ENCODE measurements at regions not wholly inside any gene's neighbourhood (a gene's known extent, or its start where the extent isn't known, plus 50 kb on each side); places are given as distances from the start of the nearest gene placed in this dataset.

DNA sequence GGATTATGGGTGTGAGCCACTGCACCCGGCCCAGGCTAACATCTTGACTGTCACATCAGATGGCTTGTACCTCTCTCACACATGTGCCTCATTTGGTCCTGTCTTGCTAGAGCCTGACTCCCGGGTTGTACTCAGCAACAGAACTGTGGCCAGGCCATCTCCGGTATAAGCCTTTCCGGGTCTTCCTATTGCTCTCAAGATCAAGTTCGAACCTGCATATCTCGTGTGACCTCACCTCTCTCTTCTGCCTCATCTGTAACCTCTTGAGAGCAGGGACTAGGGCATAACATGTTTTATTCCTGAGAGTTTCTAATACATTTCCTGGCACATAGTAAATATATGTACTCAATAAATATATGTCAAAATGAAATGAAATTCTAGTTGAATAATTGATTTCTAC lies 114.0 kb downstream of the ACAA2 start:
- Histone ChIP-seq H3K27me3 (ENCODE audit: insufficient read depth, low read depth, severe bottlenecking) (no peaks in the 10 kb centered on the region), H3K36me3 (no peaks in the 10 kb centered on the region), H3K4me3 (ENCODE audit: low read depth, low read length) (no peak overlapping the region), H3K27ac (no peak overlapping the region), H3K9me3 (ENCODE audit: severe bottlenecking) (no peaks in the 10 kb centered on the region)
- no peak for DNase-seq
- TF ChIP-seq, protein P1, sequence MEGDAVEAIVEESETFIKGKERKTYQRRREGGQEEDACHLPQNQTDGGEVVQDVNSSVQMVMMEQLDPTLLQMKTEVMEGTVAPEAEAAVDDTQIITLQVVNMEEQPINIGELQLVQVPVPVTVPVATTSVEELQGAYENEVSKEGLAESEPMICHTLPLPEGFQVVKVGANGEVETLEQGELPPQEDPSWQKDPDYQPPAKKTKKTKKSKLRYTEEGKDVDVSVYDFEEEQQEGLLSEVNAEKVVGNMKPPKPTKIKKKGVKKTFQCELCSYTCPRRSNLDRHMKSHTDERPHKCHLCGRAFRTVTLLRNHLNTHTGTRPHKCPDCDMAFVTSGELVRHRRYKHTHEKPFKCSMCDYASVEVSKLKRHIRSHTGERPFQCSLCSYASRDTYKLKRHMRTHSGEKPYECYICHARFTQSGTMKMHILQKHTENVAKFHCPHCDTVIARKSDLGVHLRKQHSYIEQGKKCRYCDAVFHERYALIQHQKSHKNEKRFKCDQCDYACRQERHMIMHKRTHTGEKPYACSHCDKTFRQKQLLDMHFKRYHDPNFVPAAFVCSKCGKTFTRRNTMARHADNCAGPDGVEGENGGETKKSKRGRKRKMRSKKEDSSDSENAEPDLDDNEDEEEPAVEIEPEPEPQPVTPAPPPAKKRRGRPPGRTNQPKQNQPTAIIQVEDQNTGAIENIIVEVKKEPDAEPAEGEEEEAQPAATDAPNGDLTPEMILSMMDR (IDR thresholded peaks at IDR 0.05; ENCODE audit: low read depth, low read length) = no peak

GRCh38 chr18:49698525-49699025 lies 114.8 kb downstream of the ACAA2 start:
- H3K36me3 ChIP-seq = no peaks in the 10 kb centered on the region
- no peaks in the 10 kb centered on the region for H3K27me3 ChIP-seq (ENCODE audit: insufficient read depth, low read depth, severe bottlenecking)
- H3K27ac ChIP-seq = no peak overlapping the region
- no peak for DNase-seq
- no peaks in the 10 kb centered on the region for H3K9me3 ChIP-seq (ENCODE audit: severe bottlenecking)
- TF ChIP-seq, protein P1 (IDR thresholded peaks at IDR 0.05; ENCODE audit: low read depth, low read length) = no peak
- H3K4me3 ChIP-seq (ENCODE audit: low read depth, low read length) = no peak overlapping the region

DNA sequence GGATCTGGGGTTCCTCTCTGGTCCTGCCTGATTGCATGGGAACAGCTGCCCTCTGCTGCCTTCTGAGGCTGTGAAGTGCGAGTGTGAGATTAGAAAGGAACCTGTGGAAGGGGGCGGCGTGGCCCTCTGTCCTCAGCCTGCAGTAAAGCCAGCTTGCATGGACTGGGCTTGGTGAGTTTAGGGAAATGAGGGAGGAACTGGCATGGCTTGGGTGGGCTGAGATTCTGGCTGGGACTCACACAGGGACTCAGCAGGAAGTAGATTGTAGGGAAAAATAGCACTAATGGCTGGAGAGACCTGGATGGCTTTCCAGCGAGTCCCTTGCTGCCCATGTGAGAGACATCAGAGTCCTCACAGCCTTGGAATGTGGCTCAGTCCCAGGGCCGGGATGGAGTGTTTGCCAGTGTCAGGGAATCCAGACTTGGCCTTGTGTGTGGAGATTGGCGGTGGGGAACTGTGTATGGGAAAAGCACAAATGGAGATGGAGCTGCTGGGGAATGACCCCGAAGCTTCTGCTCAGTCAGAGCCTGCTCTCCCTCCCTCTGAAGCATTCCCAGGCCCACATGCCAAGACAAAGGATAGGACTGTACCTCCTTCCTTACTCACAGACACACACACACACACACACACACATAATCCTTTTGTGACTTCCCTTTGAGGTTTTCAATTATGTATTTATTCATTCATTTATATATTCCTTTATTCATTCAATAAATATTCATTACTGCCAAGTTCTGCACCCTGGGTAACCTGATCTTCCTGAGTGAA lies 115.4 kb downstream of the ACAA2 start:
- Histone ChIP-seq H3K27me3 (ENCODE audit: insufficient read depth, low read depth, severe bottlenecking) (no peaks in the 10 kb centered on the region), H3K27ac (peak overlapping the region; percentile 0; the same call in 1 of the 2 replicates), H3K36me3 (no peaks in the 10 kb centered on the region), H3K9me3 (ENCODE audit: severe bottlenecking) (no peaks in the 10 kb centered on the region), H3K4me3 (ENCODE audit: low read depth, low read length) (no peak overlapping the region)
- peak; percentile 85 for DNase-seq
- TF ChIP-seq, protein P1 (IDR thresholded peaks at IDR 0.05; ENCODE audit: low read depth, low read length) = peak; percentile 49; the same call in 1 of the 2 replicates

GRCh38 chr18:49697049-49697448 lies 116.3 kb downstream of the ACAA2 start:
- no peak for DNase-seq
- Histone ChIP-seq H3K9me3 (ENCODE audit: severe bottlenecking) (no peaks in the 10 kb centered on the region), H3K36me3 (no peaks in the 10 kb centered on the region), H3K27me3 (ENCODE audit: insufficient read depth, low read depth, severe bottlenecking) (no peaks in the 10 kb centered on the region), H3K4me3 (ENCODE audit: low read depth, low read length) (no peak overlapping the region), H3K27ac (no peak overlapping the region)
- TF ChIP-seq, protein P1 (IDR thresholded peaks at IDR 0.05; ENCODE audit: low read depth, low read length) = no peak

- Histone ChIP-seq H3K9me3 (ENCODE audit: severe bottlenecking) (no peaks in the 10 kb centered on the region), H3K4me3 (ENCODE audit: low read depth, low read length) (no peak overlapping the region), H3K27me3 (ENCODE audit: insufficient read depth, low read depth, severe bottlenecking) (no peaks in the 10 kb centered on the region), H3K36me3 (no peaks in the 10 kb centered on the region), H3K27ac (no peak overlapping the region)
- TF ChIP-seq, protein P1 (IDR thresholded peaks at IDR 0.05; ENCODE audit: low read depth, low read length) = no peak
- DNase-seq = no peak
These were observed 118.9 kb downstream of the ACAA2 start for GRCh38 chr18:49694402-49694801.

DNA sequence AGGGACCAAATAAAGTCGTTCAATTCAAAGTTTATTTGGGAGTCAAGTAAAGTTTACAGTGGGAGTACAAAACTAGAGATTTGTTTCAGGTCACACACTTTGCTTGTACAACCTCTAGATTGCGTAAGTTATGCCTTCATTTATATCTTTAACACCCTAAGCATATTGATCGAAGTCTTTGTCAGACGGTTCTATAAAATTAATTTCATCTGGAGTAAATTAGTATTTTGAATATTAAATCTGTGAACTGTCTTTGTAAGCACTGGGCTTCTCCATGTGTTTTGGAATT lies 119.7 kb downstream of the ACAA2 start:
- H3K9me3 ChIP-seq (ENCODE audit: severe bottlenecking) = no peaks in the 10 kb centered on the region
- no peak for DNase-seq
- no peak overlapping the region for H3K27ac ChIP-seq
- H3K36me3 ChIP-seq = no peaks in the 10 kb centered on the region
- TF ChIP-seq, protein P1 (IDR thresholded peaks at IDR 0.05; ENCODE audit: low read depth, low read length) = no peak
- no peak overlapping the region for H3K4me3 ChIP-seq (ENCODE audit: low read depth, low read length)
- H3K27me3 ChIP-seq (ENCODE audit: insufficient read depth, low read depth, severe bottlenecking) = no peaks in the 10 kb centered on the region

Data from WERI-Rb-1 (cell line).